ENCODE measurements at regions not wholly inside any gene's neighbourhood (a gene's known extent, or its start where the extent isn't known, plus 50 kb on each side); places are given as distances from the start of the nearest gene placed in this dataset.

- DNase-seq, result no peak
- no TSS peak for BruUV-seq (replicated peaks)
- POLR2A ChIA-PET (ENCODE audit: unreplicated experiment), result no interaction called here
- H2AFZ ChIP-seq, result no peak overlapping the region
- CTCF ChIA-PET, result no interaction called here
- H3K36me3 ChIP-seq (ENCODE audit: low read depth), result no peaks in the 10 kb centered on the region
- no peaks in the 10 kb centered on the region for H3K9me2 ChIP-seq (ENCODE audit: insufficient read depth)
- no peaks in the 10 kb centered on the region for H3F3A ChIP-seq (ENCODE audit: insufficient read depth, low read depth)
- H3K4me1 ChIP-seq (replicated peaks; ENCODE audit: insufficient read depth), result peaks cover 10% of the 10 kb centered on the region; the same call in 1 of the 2 replicates
- intact Hi-C loops (cut with micrococcal nuclease; ENCODE audit: unreplicated experiment), result no loop called here
- no peaks in the 10 kb centered on the region for H3K79me2 ChIP-seq (ENCODE audit: low read depth)
- H3K4me3 ChIP-seq, result no peak overlapping the region
- H3K27ac ChIP-seq, result no peak overlapping the region
- H3K27me3 ChIP-seq (ENCODE audit: insufficient read depth, low read depth), result peaks cover 6% of the 10 kb centered on the region; the same call in 1 of the 2 replicates
- H3K4me2 ChIP-seq, result no peak overlapping the region
- H4K20me1 ChIP-seq (ENCODE audit: insufficient read depth), result no peaks in the 10 kb centered on the region
- H3K9me3 ChIP-seq (ENCODE audit: insufficient read depth, low read depth), result no peaks in the 10 kb centered on the region
- TF ChIP-seq CTCF (conservative IDR thresholded peaks at IDR 0.05), result no peak
- TF ChIP-seq EZH2 (IDR thresholded peaks at IDR 0.05; ENCODE audit: low read depth), result no peak
Measured at GRCh38 chr11:44444770-44445321, 120.6 kb upstream of the CD82 start.

GRCh38 chr11:44445500-44446365 lies 119.7 kb upstream of the CD82 start:
- Histone ChIP-seq H3K4me2 (peak overlapping the region; percentile 55), H3K4me1 (replicated peaks; ENCODE audit: insufficient read depth) (peaks cover 10% of the 10 kb centered on the region; the same call in 1 of the 2 replicates), H3K27me3 (ENCODE audit: insufficient read depth, low read depth) (peaks cover 2% of the 10 kb centered on the region; the same call in 1 of the 2 replicates), H3K9me3 (ENCODE audit: insufficient read depth, low read depth) (no peaks in the 10 kb centered on the region), H4K20me1 (ENCODE audit: insufficient read depth) (no peaks in the 10 kb centered on the region), H2AFZ (no peak overlapping the region), H3K79me2 (ENCODE audit: low read depth) (no peaks in the 10 kb centered on the region), H3K4me3 (no peak overlapping the region), H3K9me2 (ENCODE audit: insufficient read depth) (no peaks in the 10 kb centered on the region), H3K36me3 (ENCODE audit: low read depth) (no peaks in the 10 kb centered on the region), H3F3A (ENCODE audit: insufficient read depth, low read depth) (no peaks in the 10 kb centered on the region), H3K27ac (no peak overlapping the region)
- no peak for TF ChIP-seq EZH2 (IDR thresholded peaks at IDR 0.05; ENCODE audit: low read depth)
- TF ChIP-seq CTCF (conservative IDR thresholded peaks at IDR 0.05), result no peak
- intact Hi-C loops (cut with micrococcal nuclease; ENCODE audit: unreplicated experiment), result no loop called here
- CTCF ChIA-PET, result interaction anchor here (0.6 kb wide), 1 partner anchor 254 kb away, joined by 3 read pairs; no protein-coding TSS in a partner anchor
- POLR2A ChIA-PET (ENCODE audit: unreplicated experiment), result no interaction called here
- DNase-seq, result peak; percentile 44 to 65
- BruUV-seq (replicated peaks), result no TSS peak

- Histone ChIP-seq H3F3A (ENCODE audit: insufficient read depth, low read depth) (no peaks in the 10 kb centered on the region), H2AFZ (no peak overlapping the region), H3K79me2 (ENCODE audit: low read depth) (no peaks in the 10 kb centered on the region), H3K9me3 (ENCODE audit: insufficient read depth, low read depth) (no peaks in the 10 kb centered on the region), H3K27me3 (ENCODE audit: insufficient read depth, low read depth) (no peaks in the 10 kb centered on the region), H3K4me2 (peak overlapping the region; percentile 55; the same call in 1 of the 2 replicates), H4K20me1 (ENCODE audit: insufficient read depth) (no peaks in the 10 kb centered on the region), H3K27ac (no peak overlapping the region), H3K9me2 (ENCODE audit: insufficient read depth) (no peaks in the 10 kb centered on the region), H3K36me3 (ENCODE audit: low read depth) (no peaks in the 10 kb centered on the region), H3K4me1 (replicated peaks; ENCODE audit: insufficient read depth) (peaks cover 10% of the 10 kb centered on the region; the same call in 1 of the 2 replicates), H3K4me3 (no peak overlapping the region)
- DNase-seq, result no peak
- BruUV-seq (replicated peaks), result no TSS peak
- intact Hi-C loops (cut with micrococcal nuclease; ENCODE audit: unreplicated experiment), result no loop called here
- ChIA-PET POLR2A (ENCODE audit: unreplicated experiment) (no interaction called here), CTCF (no interaction called here)
- TF ChIP-seq CTCF (conservative IDR thresholded peaks at IDR 0.05) (no peak), EZH2 (IDR thresholded peaks at IDR 0.05; ENCODE audit: low read depth) (no peak)
Measured at GRCh38 chr11:44446366-44446762, 119.1 kb upstream of the CD82 start.
